ENCODE measurements at regions not wholly inside any gene's neighbourhood (a gene's known extent, or its start where the extent isn't known, plus 50 kb on each side); places are given as distances from the start of the nearest gene placed in this dataset.

DNA sequence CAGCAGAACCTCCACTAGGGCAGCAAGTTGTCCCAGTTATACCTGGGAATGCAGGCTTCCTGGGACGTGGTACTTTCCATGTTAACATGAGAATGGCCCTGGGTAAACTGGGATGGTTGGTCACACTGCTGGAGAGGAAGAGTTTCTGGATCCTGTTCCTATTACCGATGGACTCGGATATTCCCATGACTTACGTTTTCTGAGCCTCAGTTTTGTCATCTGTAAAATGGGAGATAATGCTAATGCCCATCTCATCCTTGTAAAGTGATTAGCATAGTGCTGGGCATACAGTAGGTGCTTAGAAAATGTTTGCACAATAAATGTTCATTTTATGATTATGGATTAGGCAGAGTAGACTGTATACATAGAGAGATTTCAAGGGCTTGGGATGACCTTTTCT lies 280.9 kb upstream of the EEF2KMT start:
- DNase-seq, result no peak

DNA sequence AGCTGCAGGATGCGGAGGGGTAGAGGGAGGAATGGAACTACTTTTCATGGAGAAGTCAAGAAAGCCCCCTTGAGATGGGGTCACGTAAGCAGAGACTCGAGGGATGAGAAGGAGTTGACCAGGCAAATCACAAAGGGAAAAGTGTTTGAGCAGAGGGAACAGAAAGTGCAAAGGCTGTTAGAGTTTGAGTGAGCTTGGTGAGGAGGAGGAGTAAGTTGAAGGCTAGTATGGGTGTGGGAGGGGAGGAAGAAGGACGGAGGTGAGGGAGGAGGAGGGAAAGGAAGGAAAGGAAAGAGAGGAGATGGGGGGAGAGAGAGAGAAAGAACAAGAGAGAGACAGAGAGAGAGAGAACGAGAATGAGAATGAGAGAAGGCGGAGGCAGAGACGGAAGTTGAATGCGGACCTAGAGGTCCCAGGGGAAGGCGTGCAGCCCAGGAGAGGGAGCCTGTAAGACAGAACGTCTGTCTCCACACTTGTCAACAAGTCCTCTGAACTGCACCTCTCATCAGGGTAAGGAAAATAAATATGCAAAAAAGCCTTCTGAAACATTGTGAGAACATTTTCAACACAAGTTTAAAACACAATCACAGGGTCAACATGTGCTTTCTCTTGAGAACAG lies 279.8 kb upstream of the EEF2KMT start:
- no peak for DNase-seq

DNA sequence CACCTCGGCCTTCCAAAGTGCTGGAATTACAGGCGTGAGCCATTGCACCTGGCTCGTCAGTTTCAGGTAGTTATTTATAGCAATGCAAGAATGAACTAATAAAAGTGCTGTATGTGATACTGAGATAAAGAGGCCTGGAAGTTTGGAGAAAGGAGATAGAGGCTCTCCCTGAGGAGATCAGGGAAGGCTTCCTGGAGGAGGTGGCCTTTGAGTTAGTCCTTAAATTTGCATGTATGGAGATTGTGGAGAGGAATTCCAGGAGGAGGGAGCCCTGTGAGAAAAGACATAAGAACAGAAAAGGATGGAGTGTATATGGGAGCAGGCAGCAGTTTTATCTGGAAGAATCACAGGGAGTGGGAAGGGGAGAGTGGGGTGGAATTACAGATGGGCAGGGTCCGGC lies 276.6 kb upstream of the EEF2KMT start:
- no peak for DNase-seq

DNA sequence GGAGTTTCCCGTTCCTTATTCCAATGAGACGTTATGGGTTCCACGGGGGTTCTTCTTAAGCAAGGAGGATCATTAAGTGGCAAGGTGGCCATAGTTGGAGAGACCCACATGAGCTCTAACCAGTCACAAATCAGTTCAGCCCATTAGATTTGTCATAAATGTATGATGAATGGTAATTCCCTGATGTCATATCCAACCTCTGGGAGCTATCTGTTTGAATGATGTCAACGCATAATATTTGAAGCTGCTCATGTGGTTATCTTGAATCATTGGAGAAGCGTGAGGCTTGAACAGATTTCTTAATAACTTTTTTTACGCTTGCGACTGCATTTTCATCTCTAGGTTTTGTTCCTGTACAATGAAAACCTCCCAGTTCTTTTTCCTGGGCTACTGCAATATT lies 270.4 kb upstream of the EEF2KMT start:
- no peak for DNase-seq

DNA sequence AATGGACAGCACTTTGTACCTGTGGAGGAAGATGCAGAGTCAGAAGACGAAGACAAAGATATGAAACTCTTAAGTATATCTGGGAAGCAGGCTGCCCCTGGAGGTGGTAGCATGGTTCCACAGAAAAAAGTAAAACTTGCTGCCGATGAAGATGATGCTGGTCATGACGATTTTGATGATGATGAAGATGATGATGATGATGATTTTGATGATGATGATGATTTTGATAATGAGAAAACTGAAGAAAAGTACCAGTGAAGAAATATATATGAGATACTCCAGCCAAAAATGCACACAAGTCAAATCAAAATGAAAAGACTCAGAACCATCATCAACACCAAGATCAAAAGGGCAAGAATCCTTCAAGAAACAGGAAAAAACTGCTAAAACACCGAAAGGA lies 268.5 kb upstream of the EEF2KMT start:
- no peak for DNase-seq

DNA sequence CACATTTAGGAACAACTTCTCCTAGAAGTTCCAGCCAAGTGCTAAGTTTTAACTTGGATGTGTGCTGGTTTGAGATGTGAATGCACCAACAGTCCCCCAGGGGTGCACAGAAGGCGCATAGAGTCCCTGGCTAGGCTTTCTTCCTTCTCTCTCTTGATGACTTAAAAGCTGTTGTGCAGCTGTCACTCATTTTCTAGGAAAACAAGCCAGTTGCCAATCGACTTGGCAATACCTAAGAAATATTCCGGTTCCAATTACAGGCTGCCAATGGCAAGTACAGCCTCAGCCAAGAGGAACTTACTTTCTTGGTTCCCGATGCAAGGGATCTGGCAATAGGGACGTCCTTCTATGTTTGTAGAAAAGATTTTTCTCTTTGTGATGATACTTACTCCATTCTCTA lies 266.6 kb upstream of the EEF2KMT start:
- DNase-seq, result no peak

DNA sequence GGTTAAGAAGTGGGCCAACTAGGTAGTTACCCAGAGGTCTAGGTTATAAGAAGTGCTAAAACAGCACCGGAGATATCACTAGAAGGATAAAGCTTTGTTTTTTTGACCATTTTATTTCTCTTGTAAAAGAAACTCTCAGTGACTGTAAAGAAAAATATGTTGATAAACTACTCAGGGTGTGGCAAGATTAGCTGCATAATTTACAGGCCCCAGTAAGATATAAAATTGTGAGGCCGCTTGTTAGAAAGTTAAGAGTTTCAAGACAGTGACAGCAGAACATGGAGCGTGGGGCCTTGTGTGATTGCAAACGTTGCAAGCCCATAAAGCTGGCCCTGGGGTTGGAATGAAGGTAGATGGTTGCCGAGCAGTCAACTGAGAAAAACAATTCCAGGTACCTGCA lies 263.7 kb upstream of the EEF2KMT start:
- no peak for DNase-seq

DNA sequence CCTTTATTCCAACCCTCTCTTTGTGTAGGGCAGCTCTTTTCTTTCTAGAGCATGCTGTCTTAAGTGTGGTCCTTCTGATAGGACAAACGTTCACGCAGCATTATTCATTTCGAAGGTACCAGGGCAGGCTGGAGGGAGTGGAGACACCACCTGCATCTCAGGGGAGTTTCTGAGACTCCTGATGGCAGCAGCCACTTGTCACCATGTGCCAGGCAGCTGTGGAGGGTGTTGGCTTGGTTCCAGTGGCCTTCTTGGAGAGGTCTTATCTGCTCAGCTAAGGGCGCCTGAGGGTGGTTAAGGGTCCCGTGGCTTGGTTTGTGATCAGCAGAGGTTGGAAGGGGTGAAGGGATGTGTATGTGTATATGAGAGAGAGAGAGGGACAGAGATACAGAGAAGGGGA lies 257.1 kb upstream of the EEF2KMT start:
- no peak for DNase-seq

DNA sequence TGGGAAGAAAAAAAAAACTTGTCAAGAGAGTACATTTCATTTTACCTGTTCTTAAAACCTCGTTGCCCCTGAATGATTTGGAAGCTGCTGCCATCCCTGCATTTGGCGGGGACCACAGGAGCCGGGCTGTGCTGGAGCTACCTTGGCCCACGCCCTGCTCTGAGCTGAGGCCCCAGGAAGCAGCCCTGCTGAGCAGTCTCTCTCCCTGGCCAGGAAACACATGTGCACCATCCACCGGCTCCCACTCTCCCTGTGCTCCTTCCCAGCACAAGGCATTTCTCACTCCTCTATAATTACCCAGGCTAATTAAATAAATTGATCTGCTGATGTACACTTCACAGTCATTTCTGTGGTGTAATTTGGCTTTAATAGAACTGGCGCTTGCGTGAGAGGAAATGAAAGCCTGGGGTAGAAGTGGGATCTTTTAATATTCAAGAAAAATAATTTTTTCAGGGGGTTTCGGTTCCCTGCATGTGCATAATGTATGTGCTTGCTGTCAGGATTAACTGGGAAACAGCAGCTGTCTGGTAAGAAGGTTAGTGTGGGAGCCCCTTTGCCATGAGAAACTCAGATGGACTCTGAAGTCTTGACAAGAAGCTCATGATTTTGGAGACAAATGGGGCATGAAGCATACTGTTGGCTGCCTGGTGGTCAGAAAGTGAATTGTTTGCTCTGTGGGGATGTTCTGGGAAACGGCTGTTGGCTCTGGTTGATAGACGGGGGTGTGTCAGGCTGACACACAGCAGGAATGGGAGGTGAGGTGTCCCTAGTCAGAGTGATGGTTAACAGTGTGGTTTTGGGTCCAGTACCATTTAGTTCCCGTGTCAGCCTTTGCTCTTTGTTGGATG lies 252.3 kb upstream of the EEF2KMT start:
- DNase-seq, result no peak

DNA sequence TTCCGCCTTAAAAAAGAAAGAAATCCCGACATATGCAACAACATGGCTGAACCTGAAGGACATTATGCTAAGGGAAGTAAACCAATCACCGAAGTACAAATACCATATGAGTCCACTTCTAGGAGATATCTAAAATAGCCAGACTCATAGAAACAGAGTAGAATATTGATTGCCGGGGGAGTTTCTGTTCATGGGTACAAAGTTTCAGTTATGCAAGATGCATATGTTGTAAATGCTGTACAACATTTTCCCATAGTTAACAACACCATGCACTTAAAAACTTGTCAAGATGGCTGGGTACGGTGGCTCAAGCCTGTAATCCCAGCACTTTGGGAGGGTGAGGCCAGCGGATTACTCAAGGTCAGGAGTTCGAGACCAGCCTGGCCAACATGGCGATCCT lies 251.5 kb upstream of the EEF2KMT start:
- DNase-seq, result no peak

DNA sequence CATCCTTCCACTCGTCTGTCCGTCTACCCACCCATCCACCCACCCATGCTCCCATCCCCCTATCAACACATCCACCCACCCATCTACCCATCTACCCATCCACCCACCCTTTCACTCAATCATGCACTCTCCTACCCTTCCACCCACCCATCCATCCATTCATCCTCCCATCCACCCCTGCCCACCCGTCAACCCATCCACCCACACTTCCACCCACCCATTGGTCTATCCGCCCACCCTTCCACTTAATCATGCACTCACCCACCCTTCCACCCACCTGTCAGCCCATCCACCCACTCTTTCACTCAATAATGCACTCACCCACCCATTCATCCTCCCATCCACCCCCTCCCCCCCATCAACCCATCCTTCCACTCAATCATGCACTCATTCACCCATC lies 250.0 kb upstream of the EEF2KMT start:
- no peak for DNase-seq

DNA sequence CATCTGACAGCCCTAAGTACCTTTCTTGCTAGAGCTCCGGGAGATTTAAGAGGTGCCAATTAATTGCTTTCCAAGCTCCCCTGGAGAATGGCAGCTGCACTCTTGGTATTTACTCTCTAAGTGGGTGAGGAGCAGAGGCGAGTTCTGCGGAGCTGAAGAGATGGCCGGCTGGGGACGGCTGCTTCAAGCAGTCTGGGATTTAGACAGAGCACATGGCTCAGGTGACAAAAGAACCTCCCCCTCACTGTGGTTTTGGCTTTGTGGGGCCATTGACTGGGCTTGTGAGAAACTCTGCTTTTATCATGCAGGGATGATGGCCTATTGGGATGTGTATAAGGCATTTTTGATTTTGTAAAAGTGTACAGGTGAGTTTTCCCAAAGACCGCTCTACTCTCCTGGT lies 239.3 kb upstream of the EEF2KMT start:
- DNase-seq, result no peak

DNA sequence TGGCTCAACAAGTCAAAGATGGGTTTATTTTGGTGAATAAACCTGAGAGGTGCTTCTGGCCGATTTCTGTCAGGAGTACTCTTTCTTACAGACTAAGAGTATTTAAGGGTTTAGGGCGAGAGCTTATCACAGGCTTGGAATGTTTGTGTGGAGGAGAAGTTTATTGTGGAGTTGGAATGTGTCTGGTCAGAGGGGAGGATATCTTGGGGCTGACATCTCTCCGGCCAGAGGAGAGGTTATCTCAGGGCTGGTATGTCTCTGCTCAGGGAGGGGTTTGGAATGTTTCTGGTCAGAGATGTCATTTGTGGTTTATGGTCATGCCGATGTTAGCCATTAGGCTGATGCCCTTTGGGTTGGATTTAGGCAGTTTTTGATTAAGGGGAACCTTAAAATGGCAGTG lies 236.4 kb upstream of the EEF2KMT start:
- no peak for DNase-seq

DNA sequence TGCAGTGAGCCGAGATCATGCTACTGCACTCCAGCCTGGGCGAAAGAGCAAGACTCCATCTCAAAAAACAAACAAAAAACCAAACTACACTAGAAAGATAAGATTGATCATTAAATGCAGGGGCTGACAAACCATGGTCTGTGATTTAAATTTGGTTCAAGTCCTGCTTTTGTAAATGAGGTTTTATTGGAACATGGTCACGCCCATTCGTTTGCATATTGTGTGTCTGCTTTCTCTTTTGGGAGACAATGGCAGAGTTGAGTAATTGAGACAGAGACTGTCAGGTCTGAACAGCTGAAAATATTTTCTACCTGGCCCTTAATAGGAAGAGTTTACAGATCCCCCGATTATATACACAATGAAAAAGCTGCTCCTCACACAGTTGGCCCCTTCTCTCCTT lies 235.5 kb upstream of the EEF2KMT start:
- DNase-seq, result no peak

DNA sequence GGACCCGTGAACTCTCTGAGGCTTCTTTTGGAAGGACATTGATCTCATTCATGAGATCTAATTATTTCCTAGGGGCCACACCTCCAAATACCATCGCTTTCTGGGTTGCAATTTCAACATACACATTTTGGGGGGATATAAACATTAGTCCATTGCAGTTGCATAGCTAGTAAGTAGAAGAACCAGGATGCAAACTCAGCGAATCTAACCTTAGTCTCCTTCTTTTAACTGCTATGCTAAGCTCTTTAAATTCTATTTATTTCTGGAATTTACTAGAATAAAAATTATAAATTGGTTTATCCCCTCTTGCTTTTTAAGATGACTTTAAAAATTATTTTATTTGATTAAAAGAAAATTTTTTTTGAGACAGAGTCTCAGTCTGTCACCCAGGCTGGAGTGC lies 232.5 kb upstream of the EEF2KMT start:
- no peak for DNase-seq

DNA sequence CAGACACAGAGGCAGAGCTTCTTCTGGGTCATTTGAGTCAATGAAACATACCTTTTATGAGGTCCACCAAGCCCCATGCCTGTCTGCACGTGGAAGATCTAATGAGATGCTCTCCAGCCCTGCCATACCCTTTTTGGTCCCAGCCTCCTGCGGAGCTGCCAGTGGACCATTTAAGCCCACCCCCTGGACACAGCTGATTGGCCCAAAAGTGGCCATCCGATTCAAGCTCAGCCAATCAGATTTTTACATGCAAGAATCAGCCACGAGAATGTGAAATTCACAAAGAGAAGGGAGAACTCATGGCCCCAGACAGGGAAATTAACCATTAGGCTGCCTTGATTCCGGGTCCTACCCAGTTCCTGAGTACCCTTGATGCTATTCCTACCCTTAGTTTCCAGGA lies 231.0 kb upstream of the EEF2KMT start:
- DNase-seq, result no peak

DNA sequence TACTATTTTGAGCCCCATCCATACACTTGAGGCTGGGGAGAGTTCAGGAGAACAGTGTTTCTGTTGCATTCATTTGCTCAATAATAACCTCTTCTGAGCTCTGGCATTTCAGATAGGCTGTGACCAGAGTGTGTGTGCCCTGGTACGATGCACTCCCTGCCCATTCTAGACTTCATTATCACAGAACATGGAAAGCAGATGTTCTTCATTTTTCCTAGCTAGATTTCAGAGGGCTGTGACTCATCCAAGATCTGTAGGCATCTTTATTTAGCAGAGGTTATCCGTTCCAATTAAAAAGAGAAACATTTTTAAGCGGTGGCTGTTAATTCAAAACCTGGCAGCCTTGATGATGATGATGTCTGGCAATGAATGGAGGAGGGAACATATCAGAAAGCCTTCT lies 228.8 kb upstream of the EEF2KMT start:
- no peak for DNase-seq

DNA sequence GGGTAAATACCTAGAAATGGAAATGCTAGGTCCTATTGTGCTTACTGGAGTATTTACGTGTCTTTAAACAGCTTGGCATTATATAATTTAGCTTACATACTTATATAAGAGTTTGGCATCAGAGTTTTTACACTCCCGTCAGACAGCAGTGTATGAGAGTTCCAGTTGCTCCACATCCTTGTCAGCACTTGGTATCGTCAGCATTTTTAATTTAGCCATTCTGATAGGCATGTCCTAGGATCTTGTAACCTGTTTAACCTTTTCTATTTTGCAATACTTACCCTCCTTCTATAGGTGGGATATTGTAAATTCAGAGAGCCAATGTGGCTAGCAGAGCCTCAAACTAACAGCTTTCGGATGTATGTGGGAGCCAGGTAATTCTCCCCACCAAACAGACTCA lies 228.3 kb upstream of the EEF2KMT start:
- DNase-seq, result no peak

DNA sequence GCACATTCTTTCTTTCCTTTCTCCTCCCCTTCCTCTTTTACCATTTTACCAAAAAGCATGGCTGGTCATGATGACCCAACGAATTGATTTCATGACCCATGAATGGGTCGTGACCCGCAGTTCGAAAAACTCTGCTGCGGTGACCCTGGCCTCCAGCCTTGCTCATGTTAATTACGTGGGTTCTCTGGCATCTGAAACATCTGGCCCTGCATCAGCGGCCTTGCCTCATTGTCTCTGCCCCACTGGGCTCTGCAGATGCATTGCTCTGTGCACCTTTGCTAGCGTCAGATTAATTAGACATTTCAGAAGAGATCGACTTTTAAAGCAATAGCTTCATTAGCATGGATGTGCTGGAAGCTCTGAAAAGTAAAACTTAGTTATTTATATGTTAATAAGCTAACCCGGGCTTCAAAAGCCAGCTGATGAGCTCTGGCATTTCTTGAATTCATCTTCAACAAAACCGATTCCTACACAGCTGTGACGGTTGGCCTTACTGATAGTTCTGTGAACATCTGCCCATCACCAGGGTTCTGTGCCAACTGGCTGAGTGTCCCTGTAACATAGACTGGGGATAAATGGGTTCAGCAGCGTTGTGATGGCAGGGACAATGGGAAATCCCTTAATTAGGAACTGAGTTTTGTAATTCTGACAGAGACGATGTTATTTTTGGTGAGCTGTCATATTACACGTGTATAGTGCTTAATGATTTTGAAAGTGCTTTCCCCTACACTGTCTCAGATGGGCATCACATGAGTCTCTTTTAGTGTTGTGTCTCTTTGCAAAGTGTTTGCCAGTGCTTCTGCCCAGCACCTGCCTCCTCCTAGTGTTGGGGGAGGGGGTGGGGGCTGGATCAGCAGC lies 225.9 kb upstream of the EEF2KMT start:
- DNase-seq, result no peak

DNA sequence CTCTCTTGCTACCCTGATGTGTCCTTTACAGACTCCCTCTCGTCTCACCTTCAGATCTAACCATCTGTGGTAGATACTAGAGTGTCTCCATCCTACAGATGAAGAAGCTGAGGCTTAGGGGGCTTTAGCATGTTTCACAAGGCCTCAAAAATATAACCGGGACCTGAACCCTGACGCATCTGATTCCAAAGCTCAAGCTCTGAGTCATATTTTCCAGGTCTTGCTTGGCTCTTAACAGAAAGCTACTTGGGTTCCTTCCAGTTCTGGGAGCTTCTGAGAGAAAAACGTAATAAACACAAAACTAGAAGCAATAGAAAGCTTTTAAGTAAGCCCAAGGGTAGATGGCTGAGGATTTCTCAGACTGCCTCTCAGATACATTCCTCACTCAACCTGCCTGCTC lies 224.3 kb upstream of the EEF2KMT start:
- DNase-seq, result no peak

DNA sequence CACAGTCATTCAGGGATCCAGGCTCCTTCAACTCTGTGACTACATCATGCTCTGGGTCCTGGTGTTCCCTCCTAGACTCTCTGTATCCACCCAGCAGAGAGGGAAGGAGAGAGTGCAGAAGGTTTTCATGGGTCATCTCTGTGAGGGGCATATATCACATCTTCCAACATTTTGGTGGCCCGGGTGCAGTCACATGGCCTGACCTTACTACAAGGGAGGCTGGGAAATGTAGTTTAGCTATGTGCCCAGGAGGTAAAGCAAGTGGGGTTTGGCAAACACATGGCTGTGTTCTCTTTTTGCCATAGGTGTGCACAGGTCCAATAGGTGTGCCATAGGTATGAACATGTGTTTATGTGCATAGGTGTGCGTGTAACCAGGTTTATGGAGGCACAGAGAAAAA lies 222.2 kb upstream of the EEF2KMT start:
- no peak for DNase-seq

DNA sequence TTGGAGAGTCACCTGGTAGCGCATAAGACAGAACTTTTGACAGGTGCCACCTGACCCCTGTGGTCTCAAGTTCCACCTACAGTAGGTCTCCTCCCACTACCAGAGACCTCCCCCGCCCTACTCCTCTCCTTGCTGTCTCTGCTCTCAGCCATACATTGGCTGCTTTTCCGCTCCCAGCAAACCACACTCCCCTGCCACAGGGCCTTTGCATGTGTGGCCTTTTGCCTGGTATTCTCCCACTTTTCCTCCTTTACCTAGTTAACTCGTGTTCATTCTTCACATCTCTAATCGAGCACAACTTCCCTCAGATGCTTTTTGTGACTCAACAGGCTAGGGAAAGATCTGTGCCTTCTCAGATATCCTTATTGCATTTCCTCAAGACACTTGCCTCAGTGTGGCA lies 218.3 kb upstream of the EEF2KMT start:
- DNase-seq, result no peak

DNA sequence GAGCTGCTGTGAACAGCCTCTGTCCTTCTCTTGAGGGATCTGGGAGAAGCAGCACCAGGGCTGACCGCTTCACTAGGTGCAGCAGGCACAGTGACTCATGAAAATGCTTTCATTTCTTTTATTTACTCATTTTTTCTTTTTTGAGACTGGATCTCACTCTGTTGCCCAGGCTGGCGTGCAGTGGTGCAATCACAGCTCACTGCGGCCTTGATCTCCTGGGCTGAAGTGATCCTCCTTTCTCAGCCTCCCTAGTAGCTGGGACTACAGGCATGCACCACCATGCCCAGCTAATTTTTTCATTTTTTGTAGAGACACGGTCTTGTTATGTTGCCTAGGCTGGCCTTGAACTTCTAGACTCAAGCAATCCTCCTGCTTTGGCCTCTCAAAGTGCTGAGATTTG lies 216.8 kb upstream of the EEF2KMT start:
- no peak for DNase-seq

Measured in bone marrow (tissue), 2 donors.